Stomach (tissue), 4 donors: ENCODE measurements at regions not wholly inside any gene's neighbourhood (a gene's known extent, or its start where the extent isn't known, plus 50 kb on each side); places are given as distances from the start of the nearest gene placed in this dataset.

Experiments
- CTCF ChIP-seq, 7 experiments: fragments of 450-650 bp in 4 of 7; fragments of 200-600 bp in 3 of 7; sonication (generic) in 3 of 7; IDR thresholded peaks; one replicate each; pipeline ENCODE4 v1.5.1; 2016 to 2019; ENCODE audit warnings: antibody characterized with exemption in 7 of 7, control low read depth in 2 of 7, mild to moderate bottlenecking in 1 of 7
- EP300 ChIP-seq: sonication (generic); formaldehyde crosslinking; IDR thresholded peaks from one replicate; pipeline ENCODE4 v1.6.1; 2017; ENCODE audit warnings: antibody characterized with exemption
- POLR2A ChIP-seq, 4 donors: fragments of 450-650 bp; IDR thresholded peaks; one replicate each; pipeline ENCODE4 v1.6.1; 2016; ENCODE audit warnings: antibody characterized with exemption in 4 of 4, control low read depth in 2 of 4, mild to moderate bottlenecking in 1 of 4, moderate library complexity in 1 of 4
- POLR2AphosphoS5 ChIP-seq, 3 donors: sonication (generic); formaldehyde crosslinking; IDR thresholded peaks; one replicate each; pipeline ENCODE4 v1.6.1; 2016; ENCODE audit warnings: antibody characterized with exemption in 3 of 3

- TF ChIP-seq POLR2AphosphoS5 (IDR thresholded peaks at IDR 0.05) (no peak), CTCF (IDR thresholded peaks at IDR 0.05) (no peak), EP300 (no peak), POLR2A (IDR thresholded peaks at IDR 0.05) (no peak)
Observed at GRCh38 chr18:39909706-39910105, 2045.3 kb upstream of the PIK3C3 start.
